ENCODE measurements at regions not wholly inside any gene's neighbourhood (a gene's known extent, or its start where the extent isn't known, plus 50 kb on each side); places are given as distances from the start of the nearest gene placed in this dataset.
"Not testable (repeated sequence)": the region's sequence is repeated elsewhere in the genome, so short reads cannot be mapped to it uniquely, and the experiment has no call there.

DNA sequence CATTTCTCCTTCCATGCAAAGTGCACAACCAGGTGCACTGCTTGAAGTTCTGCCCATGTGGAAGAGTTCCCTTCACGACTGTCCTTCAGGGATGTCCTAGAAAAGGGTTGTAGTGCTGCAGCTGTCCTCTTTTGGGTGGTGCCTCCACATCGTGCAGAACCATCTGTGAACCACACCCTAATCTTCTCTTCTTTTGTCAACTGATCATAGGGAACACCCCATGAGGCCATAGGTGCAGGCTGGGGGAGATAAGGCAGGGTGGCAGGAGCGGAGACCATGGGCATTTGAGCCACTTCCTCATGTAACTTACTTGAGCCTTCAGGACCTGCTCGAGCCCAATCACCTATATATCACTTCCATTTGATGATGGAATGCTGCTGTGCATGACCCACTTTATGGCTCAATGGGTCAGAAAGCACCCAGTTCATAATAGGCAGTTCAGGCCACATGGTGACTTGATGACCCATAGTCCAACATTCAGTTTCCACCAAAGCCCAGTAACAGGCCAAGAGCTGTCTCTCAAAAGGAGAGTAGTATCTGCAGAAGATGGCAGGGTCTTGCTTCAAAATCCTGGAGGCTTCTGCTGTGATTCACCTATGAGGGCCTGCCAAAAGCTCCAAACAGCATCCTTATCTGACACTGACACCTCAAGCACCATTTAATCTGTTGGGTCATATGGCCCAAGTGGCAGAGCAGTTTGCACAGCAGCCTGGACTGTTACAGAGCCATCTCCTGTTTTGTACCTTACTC lies 84.7 kb upstream of the CYRIA start:
- H2AFZ ChIP-seq (ENCODE audit: insufficient read depth, low read depth, low read length, poor library complexity, severe bottlenecking), result no peak overlapping the region
- H3K4me1 ChIP-seq (ENCODE audit: control insufficient read depth in 2 of 2, insufficient read depth in 2 of 2, low read length in 2 of 2), result no peaks in the 10 kb centered on the region
- ChIA-PET POLR2A (no interaction called here), CTCF (no interaction called here)
- H3K4me3 ChIP-seq (ENCODE audit: control extremely low read depth in 1 of 5, extremely low read depth in 1 of 5, insufficient read depth in 1 of 5, low read depth in 2 of 5, low read length in 4 of 5), result no peak overlapping the region
- intact Hi-C loops (cut with micrococcal nuclease), result no loop called here
- 100% methylated on average over 2 of the region's 4 CpGs for WGBS (ENCODE audit: insufficient coverage)
- Mint-ChIP-seq H3K4me1 (peaks cover 12% of the 10 kb centered on the region), H3K4me3 (no peak overlapping the region), H3K27ac (no peak overlapping the region), H3K9me3 (ENCODE audit: insufficient read depth) (no peaks in the 10 kb centered on the region), H3K27me3 (no peaks in the 10 kb centered on the region)
- H3K9ac ChIP-seq (ENCODE audit: low read length), result no peak overlapping the region
- H3K79me2 ChIP-seq (ENCODE audit: control insufficient read depth, insufficient read depth, low read length), result no peaks in the 10 kb centered on the region
- H3K36me3 ChIP-seq (replicated peaks in 1 of 2; ENCODE audit: control extremely low read depth in 1 of 2, control insufficient read depth in 1 of 2, extremely low read depth in 1 of 2, insufficient read depth in 2 of 2, low read length in 1 of 2), result no peaks in the 10 kb centered on the region
- H3K9me3 ChIP-seq (ENCODE audit: control extremely low read depth in 1 of 3, control insufficient read depth in 2 of 3, insufficient read depth in 1 of 3, low read length in 2 of 3), result no peaks in the 10 kb centered on the region
- no peak overlapping the region for H3K27ac ChIP-seq (ENCODE audit: low read length in 2 of 2)
- DNase-seq, result no peak
- TF ChIP-seq CTCF (IDR thresholded peaks at IDR 0.05) (no peak), EZH2 (IDR thresholded peaks at IDR 0.05; ENCODE audit: borderline replicate concordance, insufficient read depth, low read depth, low read length, poor library complexity, severe bottlenecking) (no peak)
- H3K4me2 ChIP-seq (replicated peaks; ENCODE audit: low read depth, low read length, poor library complexity, severe bottlenecking), result no peak overlapping the region
- H3K27me3 ChIP-seq (replicated peaks in 1 of 4; ENCODE audit: control extremely low read depth in 1 of 4, control insufficient read depth in 3 of 4, insufficient read depth in 4 of 4, low read length in 3 of 4), result peaks cover 0 to 4% (median 0%) of the 10 kb centered on the region in 4 experiments
- ATAC-seq (ENCODE audit: low read depth), result no peak
- no peaks in the 10 kb centered on the region for H4K20me1 ChIP-seq (ENCODE audit: control insufficient read depth, insufficient read depth, low read length, poor library complexity, severe bottlenecking)

DNA sequence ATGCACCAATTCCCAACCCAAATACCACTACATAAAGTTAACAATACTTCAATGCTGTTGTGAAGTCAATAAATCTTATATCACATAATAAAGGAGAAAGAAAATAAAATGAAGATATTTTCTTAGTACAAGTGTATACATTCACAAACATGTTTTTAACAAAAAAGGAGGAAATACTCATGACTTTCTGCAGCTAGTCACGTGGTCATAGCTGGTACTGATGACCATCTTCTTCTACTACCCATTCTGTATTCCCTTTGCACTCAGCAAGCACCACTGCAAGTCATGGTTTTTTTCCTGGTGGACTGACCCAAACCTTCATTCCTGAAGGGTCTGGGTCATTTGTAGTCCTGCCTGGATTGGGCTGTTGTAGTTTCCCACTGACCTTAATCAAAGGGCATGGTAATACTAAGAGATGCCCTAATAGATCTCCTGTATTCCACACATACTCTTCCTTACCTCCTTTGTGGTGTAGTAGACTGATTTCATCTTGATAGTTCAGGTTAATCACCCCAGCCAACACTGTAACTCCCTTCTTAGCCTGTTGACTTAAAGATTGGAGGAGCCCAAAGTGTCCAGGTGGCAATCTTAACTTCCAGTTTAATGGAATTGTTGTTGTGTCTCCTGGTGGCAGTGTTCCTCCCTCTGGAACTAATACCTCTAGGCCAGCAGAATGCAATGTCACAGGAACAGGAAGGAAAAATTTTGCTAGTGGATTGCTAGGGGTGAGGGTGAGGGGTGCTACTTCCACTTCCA lies 83.1 kb upstream of the CYRIA start:
- not testable (repeated sequence) for H3K4me3 Mint-ChIP-seq; H3K9me3 Mint-ChIP-seq (ENCODE audit: insufficient read depth); H3K27ac Mint-ChIP-seq

More for the DNA sequence above, 83.1 kb upstream of the CYRIA start:
- H3K9ac ChIP-seq (ENCODE audit: low read length); ATAC-seq (ENCODE audit: low read depth); H3K27me3 ChIP-seq (replicated peaks in 1 of 4; ENCODE audit: control extremely low read depth in 1 of 4, control insufficient read depth in 3 of 4, insufficient read depth in 4 of 4, low read length in 3 of 4); H3K4me2 ChIP-seq (replicated peaks; ENCODE audit: low read depth, low read length, poor library complexity, severe bottlenecking); POLR2A ChIA-PET; H3K79me2 ChIP-seq (ENCODE audit: control insufficient read depth, insufficient read depth, low read length); H4K20me1 ChIP-seq (ENCODE audit: control insufficient read depth, insufficient read depth, low read length, poor library complexity, severe bottlenecking); H3K4me3 ChIP-seq (ENCODE audit: control extremely low read depth in 1 of 5, extremely low read depth in 1 of 5, insufficient read depth in 1 of 5, low read depth in 2 of 5, low read length in 4 of 5); H3K36me3 ChIP-seq (replicated peaks in 1 of 2; ENCODE audit: control extremely low read depth in 1 of 2, control insufficient read depth in 1 of 2, extremely low read depth in 1 of 2, insufficient read depth in 2 of 2, low read length in 1 of 2); intact Hi-C loops (cut with micrococcal nuclease); H2AFZ ChIP-seq (ENCODE audit: insufficient read depth, low read depth, low read length, poor library complexity, severe bottlenecking); H3K27ac ChIP-seq (ENCODE audit: low read length in 2 of 2); H3K4me1 ChIP-seq (ENCODE audit: control insufficient read depth in 2 of 2, insufficient read depth in 2 of 2, low read length in 2 of 2); DNase-seq; H3K9me3 ChIP-seq (ENCODE audit: control extremely low read depth in 1 of 3, control insufficient read depth in 2 of 3, insufficient read depth in 1 of 3, low read length in 2 of 3); H3K27me3 Mint-ChIP-seq: not testable (repeated sequence)
- CTCF ChIA-PET, result interaction anchor here (0.7 kb wide), 1 partner anchor 9 kb away, joined by 3 read pairs; no protein-coding TSS in a partner anchor
- no CpG with 5 or more reads among the region's 1 CpG for WGBS (ENCODE audit: insufficient coverage)
- peaks cover 15% of the 10 kb centered on the region for H3K4me1 Mint-ChIP-seq
